ENCODE measurements at regions not wholly inside any gene's neighbourhood (a gene's known extent, or its start where the extent isn't known, plus 50 kb on each side); places are given as distances from the start of the nearest gene placed in this dataset.

DNA sequence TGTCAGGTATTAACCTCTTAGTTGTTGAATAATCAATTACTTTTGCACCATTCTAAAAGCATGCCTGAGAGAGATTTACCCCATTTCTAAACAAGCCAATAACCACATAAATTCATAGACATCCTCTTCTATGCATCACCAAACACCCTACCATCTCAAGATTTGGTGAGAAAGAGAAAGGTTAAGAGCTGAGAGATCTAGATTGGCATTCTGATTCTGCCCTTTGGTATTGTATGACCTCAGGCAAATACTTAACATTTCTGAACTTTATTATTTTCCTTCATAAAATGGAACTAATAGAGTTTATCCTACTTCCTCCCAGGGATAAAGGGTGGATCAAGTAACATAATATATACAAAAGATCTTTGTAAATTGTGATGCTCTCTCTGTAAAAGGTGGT lies 146.5 kb upstream of the MME start:
- no peaks in the 10 kb centered on the region for H3K4me1 Mint-ChIP-seq (ENCODE audit: unreplicated experiment)
- no peaks in the 10 kb centered on the region for H3K36me3 Mint-ChIP-seq

DNA sequence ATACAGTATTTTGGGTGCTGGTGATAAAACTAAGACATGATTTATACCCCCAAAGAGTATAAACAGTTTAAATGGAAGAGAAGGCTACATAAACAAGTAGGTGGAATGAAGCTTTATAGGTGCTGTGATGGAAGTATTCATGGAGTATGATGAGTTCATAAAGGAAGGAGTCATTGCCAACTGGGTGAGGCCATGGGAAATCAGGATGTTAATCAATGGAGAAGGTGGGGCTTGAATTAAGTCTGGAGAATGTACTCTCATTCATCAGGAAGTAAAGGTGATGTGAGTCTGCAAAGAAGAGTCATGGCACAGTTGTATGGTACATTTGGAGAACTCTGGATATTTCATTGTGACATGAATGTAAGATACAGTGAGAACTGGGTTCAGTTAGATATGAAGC lies 147.5 kb upstream of the MME start:
- no peak overlapping the region for H3K4me3 Mint-ChIP-seq
- H3K27me3 Mint-ChIP-seq = no peaks in the 10 kb centered on the region
- no peaks in the 10 kb centered on the region for H3K9me3 Mint-ChIP-seq
- no peak for DNase-seq (ENCODE audit: extremely low spot score, unreplicated experiment)
- H3K27ac Mint-ChIP-seq = no peak overlapping the region
- H3K36me3 Mint-ChIP-seq = no peaks in the 10 kb centered on the region
- TF ChIP-seq, protein P1, sequence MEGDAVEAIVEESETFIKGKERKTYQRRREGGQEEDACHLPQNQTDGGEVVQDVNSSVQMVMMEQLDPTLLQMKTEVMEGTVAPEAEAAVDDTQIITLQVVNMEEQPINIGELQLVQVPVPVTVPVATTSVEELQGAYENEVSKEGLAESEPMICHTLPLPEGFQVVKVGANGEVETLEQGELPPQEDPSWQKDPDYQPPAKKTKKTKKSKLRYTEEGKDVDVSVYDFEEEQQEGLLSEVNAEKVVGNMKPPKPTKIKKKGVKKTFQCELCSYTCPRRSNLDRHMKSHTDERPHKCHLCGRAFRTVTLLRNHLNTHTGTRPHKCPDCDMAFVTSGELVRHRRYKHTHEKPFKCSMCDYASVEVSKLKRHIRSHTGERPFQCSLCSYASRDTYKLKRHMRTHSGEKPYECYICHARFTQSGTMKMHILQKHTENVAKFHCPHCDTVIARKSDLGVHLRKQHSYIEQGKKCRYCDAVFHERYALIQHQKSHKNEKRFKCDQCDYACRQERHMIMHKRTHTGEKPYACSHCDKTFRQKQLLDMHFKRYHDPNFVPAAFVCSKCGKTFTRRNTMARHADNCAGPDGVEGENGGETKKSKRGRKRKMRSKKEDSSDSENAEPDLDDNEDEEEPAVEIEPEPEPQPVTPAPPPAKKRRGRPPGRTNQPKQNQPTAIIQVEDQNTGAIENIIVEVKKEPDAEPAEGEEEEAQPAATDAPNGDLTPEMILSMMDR (conservative IDR thresholded peaks at IDR 0.05) = no peak
- no peaks in the 10 kb centered on the region for H3K4me1 Mint-ChIP-seq (ENCODE audit: unreplicated experiment)

More for the DNA sequence above, 146.5 kb upstream of the MME start:
- DNase-seq (ENCODE audit: extremely low spot score, unreplicated experiment) = no peak
- TF ChIP-seq, protein P1 (conservative IDR thresholded peaks at IDR 0.05) = no peak
- no peak overlapping the region for H3K4me3 Mint-ChIP-seq
- H3K9me3 Mint-ChIP-seq = no peaks in the 10 kb centered on the region
- no peak overlapping the region for H3K27ac Mint-ChIP-seq
- H3K27me3 Mint-ChIP-seq = no peaks in the 10 kb centered on the region

DNA sequence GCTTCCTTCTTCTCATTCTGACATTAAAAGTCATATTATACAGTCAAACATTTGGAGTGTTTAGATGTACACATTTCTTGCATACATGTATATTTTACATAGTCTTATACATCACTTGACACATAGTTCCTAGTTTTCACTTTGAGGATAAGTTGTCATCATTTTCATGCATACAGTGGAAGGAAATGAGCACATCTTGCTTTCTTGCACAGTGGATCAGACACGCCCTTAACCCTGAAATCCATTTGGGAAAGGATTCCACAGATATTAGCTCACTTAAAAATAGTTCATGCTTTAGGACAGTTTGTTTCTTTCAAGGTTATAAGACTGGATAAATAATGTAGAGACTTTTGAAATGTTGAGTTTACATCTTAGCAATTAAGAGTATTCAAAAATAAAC lies 148.6 kb upstream of the MME start:
- DNase-seq (ENCODE audit: extremely low spot score, unreplicated experiment) = no peak
- no peaks in the 10 kb centered on the region for H3K27me3 Mint-ChIP-seq
- H3K4me3 Mint-ChIP-seq = no peak overlapping the region
- TF ChIP-seq, protein P1 (conservative IDR thresholded peaks at IDR 0.05) = no peak
- no peaks in the 10 kb centered on the region for H3K36me3 Mint-ChIP-seq
- no peaks in the 10 kb centered on the region for H3K9me3 Mint-ChIP-seq
- no peak overlapping the region for H3K27ac Mint-ChIP-seq
- H3K4me1 Mint-ChIP-seq (ENCODE audit: unreplicated experiment) = no peaks in the 10 kb centered on the region

DNA sequence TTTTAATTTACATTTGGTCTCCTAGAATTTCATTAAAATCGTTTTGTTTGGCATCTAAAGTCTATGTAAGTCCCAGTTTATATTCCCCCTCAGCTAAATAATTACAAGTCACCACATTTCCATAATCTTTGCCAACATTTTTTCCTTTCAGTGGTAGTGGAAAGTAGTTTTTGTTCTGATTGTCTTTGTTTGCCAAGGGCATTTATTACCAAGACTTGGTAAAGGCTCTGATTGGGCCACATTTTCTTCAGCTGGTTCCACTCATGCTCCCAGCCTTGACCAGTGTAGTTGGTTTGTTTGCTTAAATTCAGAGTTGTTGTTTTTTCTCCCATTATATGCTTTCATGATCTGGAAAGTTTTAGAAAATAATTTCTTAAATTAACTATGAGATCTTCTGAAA lies 153.4 kb upstream of the MME start:
- no peaks in the 10 kb centered on the region for H3K4me1 Mint-ChIP-seq (ENCODE audit: unreplicated experiment)
- no peaks in the 10 kb centered on the region for H3K36me3 Mint-ChIP-seq
- no peaks in the 10 kb centered on the region for H3K27me3 Mint-ChIP-seq
- no peak overlapping the region for H3K27ac Mint-ChIP-seq
- H3K9me3 Mint-ChIP-seq = peaks cover 5% of the 10 kb centered on the region
- H3K4me3 Mint-ChIP-seq = no peak overlapping the region
- TF ChIP-seq, protein P1 (conservative IDR thresholded peaks at IDR 0.05) = no peak
- no peak for DNase-seq (ENCODE audit: extremely low spot score, unreplicated experiment)

DNA sequence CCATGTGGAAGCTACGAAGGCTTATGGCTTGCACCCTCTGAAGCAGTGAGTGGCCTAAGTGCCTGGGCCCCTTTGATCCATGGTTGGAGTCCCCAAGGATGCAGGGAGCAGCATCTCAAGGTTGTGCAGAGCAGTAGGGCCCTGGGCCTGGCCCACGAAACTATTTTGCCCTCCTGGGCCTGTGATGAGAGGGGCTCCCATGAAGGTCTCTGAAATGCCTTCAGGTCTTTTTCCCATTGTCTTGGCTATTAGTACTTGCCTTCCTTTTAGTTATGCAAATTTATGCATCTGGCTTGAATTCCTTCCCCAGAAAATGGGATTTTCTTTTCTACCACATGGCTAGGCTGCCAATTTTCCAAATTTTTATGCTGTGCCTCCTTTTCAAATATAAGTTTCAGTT lies 158.8 kb upstream of the MME start:
- H3K9me3 Mint-ChIP-seq = peaks cover 7% of the 10 kb centered on the region
- no peaks in the 10 kb centered on the region for H3K4me1 Mint-ChIP-seq (ENCODE audit: unreplicated experiment)
- no peak overlapping the region for H3K27ac Mint-ChIP-seq
- no peaks in the 10 kb centered on the region for H3K27me3 Mint-ChIP-seq
- TF ChIP-seq, protein P1 (conservative IDR thresholded peaks at IDR 0.05) = no peak
- no peak for DNase-seq (ENCODE audit: extremely low spot score, unreplicated experiment)
- no peak overlapping the region for H3K4me3 Mint-ChIP-seq
- H3K36me3 Mint-ChIP-seq = no peaks in the 10 kb centered on the region

DNA sequence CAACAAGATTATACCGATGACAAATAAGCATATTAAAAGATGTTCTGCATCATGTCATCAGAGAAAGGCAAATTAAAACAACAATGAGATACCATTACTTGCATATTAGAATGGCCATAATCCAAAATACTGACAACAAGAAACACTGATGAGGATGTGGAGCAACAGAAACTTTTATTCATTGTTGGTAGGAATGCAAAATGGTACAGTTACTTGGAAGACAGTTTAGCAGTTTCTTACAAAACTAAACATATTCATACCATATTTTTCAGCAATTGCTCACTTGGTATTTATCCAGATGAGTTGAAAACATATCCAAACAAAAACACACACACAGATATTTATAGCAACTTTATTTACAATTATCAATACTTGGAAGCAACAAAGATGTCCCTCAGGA lies 160.9 kb upstream of the MME start:
- Mint-ChIP-seq H3K4me3 (no peak overlapping the region), H3K4me1 (ENCODE audit: unreplicated experiment) (no peaks in the 10 kb centered on the region), H3K9me3 (peaks cover 7% of the 10 kb centered on the region), H3K36me3 (no peaks in the 10 kb centered on the region), H3K27ac (no peak overlapping the region), H3K27me3 (no peaks in the 10 kb centered on the region)
- TF ChIP-seq, protein P1 (conservative IDR thresholded peaks at IDR 0.05) = no peak
- DNase-seq (ENCODE audit: extremely low spot score, unreplicated experiment) = no peak
